ENCODE measurements at regions not wholly inside any gene's neighbourhood (a gene's known extent, or its start where the extent isn't known, plus 50 kb on each side); places are given as distances from the start of the nearest gene placed in this dataset.

GRCh38 chr18:67362906-67363305 lies 153.6 kb downstream of the DSEL start:
- TF ChIP-seq CTCF (IDR thresholded peaks at IDR 0.05; ENCODE audit: low read depth, low read length, poor library complexity, severe bottlenecking) (no peak), EZH2phosphoT487 (IDR thresholded peaks at IDR 0.05; ENCODE audit: borderline replicate concordance, low read length) (no peak)
